GM06990 (cell line): ENCODE measurements at regions not wholly inside any gene's neighbourhood (a gene's known extent, or its start where the extent isn't known, plus 50 kb on each side); places are given as distances from the start of the nearest gene placed in this dataset.

ENCODE experiments used
- DNase-seq: peaks from one replicate; pipeline ENCODE4 v3.0.0-alpha.2; 2011; ENCODE audit not compliant: insufficient read length; ENCODE audit errors: extremely low read depth
- H3K27me3 ChIP-seq: replicated peaks from 2 replicates; pipeline ENCODE4 v1.6.0; 2011; ENCODE audit warnings: low read length; ENCODE audit not compliant: control insufficient read depth, insufficient read depth
- H3K36me3 ChIP-seq: 2 replicates; pipeline ENCODE4 v1.5.1; 2011; ENCODE audit warnings: low read length; ENCODE audit not compliant: control insufficient read depth, insufficient read depth
- H3K4me3 ChIP-seq: replicated peaks from 2 replicates; pipeline ENCODE4 v1.5.1; 2011; ENCODE audit warnings: low read depth, mild to moderate bottlenecking, control low read depth, low read length
- CTCF ChIP-seq: IDR thresholded peaks from 2 replicates; pipeline ENCODE4 v1.5.1; 2011; ENCODE audit warnings: low read length, control low read depth, mild to moderate bottlenecking, inconsistent platforms; ENCODE audit not compliant: insufficient read depth, poor library complexity, severe bottlenecking

- Histone ChIP-seq H3K27me3 (no peaks in the 10 kb centered on the region), H3K4me3 (no peak overlapping the region), H3K36me3 (no peaks in the 10 kb centered on the region)
- no peak for TF ChIP-seq CTCF
- DNase-seq = no peak
These were observed 215.6 kb upstream of the TNP1 start for GRCh38 chr2:217075268-217076057.

- DNase-seq = no peak
- Histone ChIP-seq H3K36me3 (no peaks in the 10 kb centered on the region), H3K27me3 (no peaks in the 10 kb centered on the region), H3K4me3 (no peak overlapping the region)
- TF ChIP-seq CTCF = no peak
These were observed 214.9 kb upstream of the TNP1 start for GRCh38 chr2:217074576-217075255.

- TF ChIP-seq CTCF = no peak
- no peaks in the 10 kb centered on the region for H3K36me3 ChIP-seq
- H3K27me3 ChIP-seq = no peaks in the 10 kb centered on the region
- DNase-seq = no peak
- H3K4me3 ChIP-seq = no peak overlapping the region
These were observed 211.6 kb upstream of the TNP1 start for GRCh38 chr2:217071416-217071815.

GRCh38 chr2:217070611-217071010, 210.7 kb upstream of the TNP1 start:
- no peaks in the 10 kb centered on the region for H3K36me3 ChIP-seq
- DNase-seq = no peak
- TF ChIP-seq CTCF = no peak
- no peaks in the 10 kb centered on the region for H3K27me3 ChIP-seq
- H3K4me3 ChIP-seq = no peak overlapping the region

GRCh38 chr2:217070043-217070430, 210.2 kb upstream of the TNP1 start:
- DNase-seq = no peak
- no peaks in the 10 kb centered on the region for H3K36me3 ChIP-seq
- no peak overlapping the region for H3K4me3 ChIP-seq
- no peaks in the 10 kb centered on the region for H3K27me3 ChIP-seq
- no peak for TF ChIP-seq CTCF
